ENCODE measurements at regions not wholly inside any gene's neighbourhood (a gene's known extent, or its start where the extent isn't known, plus 50 kb on each side); places are given as distances from the start of the nearest gene placed in this dataset.

- H3K27ac ChIP-seq (ENCODE audit: low read depth, low read length) = no peak overlapping the region
Measured at GRCh38 chr1:5709461-5709975, 282.7 kb downstream of the NPHP4 start.

DNA sequence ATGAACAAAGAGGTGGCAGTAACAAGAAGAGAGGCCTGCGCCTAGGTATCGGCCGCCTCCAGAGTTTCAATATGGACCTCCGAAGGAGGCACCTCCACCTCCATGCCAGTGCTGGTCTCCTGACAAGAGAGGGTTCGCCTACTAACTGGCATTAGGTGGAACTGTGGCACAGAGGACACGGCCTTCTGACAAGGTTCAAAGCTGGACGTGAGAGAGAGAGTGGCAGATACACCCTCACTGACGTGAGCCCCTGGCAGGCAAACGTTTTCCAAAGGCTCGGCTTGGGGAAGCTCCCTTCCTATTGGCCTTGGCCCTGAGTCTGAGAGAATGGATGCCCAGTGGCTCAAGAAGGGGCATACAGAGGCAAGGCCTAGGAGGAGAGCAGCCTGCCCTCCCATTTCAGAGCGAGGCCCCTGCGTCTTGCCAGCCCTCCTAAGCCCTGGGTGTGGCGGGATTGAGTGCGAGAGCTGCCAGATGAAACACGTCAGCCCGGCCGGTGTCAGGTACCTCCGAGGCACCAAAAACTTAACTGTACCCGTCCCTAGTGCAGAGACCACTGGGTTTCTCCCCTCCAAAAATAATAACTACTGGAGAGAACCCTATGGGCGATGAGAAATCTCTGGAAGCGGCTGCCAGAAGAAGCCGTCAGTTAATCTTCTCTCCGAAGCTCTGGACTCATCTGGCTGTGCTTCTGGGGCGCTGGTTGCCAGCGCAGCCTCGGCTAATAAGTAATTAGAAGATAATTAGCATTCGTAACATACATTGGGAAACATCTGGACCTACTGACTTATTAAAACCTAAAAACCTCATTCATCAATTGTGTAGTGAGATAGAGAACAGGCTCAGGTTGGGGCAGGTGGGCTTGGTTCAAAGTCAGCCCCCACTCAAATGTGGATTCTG is 283.6 kb downstream of the NPHP4 start:
- Histone ChIP-seq H3K4me1 (ENCODE audit: control insufficient read depth, insufficient read depth, low read length) (no peaks in the 10 kb centered on the region), H3K9me3 (ENCODE audit: control insufficient read depth, insufficient read depth, low read depth, low read length) (peaks cover under 1% of the 10 kb centered on the region; the same call in 1 of the 2 replicates), H3K4me3 (ENCODE audit: low read depth, low read length) (no peak overlapping the region), H3K27me3 (ENCODE audit: control insufficient read depth, insufficient read depth, low read length) (no peaks in the 10 kb centered on the region), H3K9ac (ENCODE audit: low read length) (no peak overlapping the region), H3K36me3 (ENCODE audit: control insufficient read depth, insufficient read depth, low read length) (no peaks in the 10 kb centered on the region), H3K27ac (ENCODE audit: low read depth, low read length) (no peak overlapping the region)

More at GRCh38 chr1:5709461-5709975, 282.7 kb downstream of the NPHP4 start:
- Histone ChIP-seq H3K4me1 (ENCODE audit: control insufficient read depth, insufficient read depth, low read length) (no peaks in the 10 kb centered on the region), H3K36me3 (ENCODE audit: control insufficient read depth, insufficient read depth, low read length) (no peaks in the 10 kb centered on the region), H3K27me3 (ENCODE audit: control insufficient read depth, insufficient read depth, low read length) (no peaks in the 10 kb centered on the region), H3K9ac (ENCODE audit: low read length) (no peak overlapping the region), H3K9me3 (ENCODE audit: control insufficient read depth, insufficient read depth, low read depth, low read length) (peaks cover 6% of the 10 kb centered on the region; the same call in 1 of the 2 replicates), H3K4me3 (ENCODE audit: low read depth, low read length) (no peak overlapping the region)

GRCh38 chr1:5707566-5708345 is 284.5 kb downstream of the NPHP4 start:
- Histone ChIP-seq H3K27ac (ENCODE audit: low read depth, low read length) (no peak overlapping the region), H3K27me3 (ENCODE audit: control insufficient read depth, insufficient read depth, low read length) (no peaks in the 10 kb centered on the region), H3K9ac (ENCODE audit: low read length) (no peak overlapping the region), H3K4me1 (ENCODE audit: control insufficient read depth, insufficient read depth, low read length) (no peaks in the 10 kb centered on the region), H3K9me3 (ENCODE audit: control insufficient read depth, insufficient read depth, low read depth, low read length) (no peaks in the 10 kb centered on the region), H3K36me3 (ENCODE audit: control insufficient read depth, insufficient read depth, low read length) (no peaks in the 10 kb centered on the region), H3K4me3 (ENCODE audit: low read depth, low read length) (no peak overlapping the region)

- no peaks in the 10 kb centered on the region for H3K4me1 ChIP-seq (ENCODE audit: control insufficient read depth, insufficient read depth, low read length)
- H3K9me3 ChIP-seq (ENCODE audit: control insufficient read depth, insufficient read depth, low read depth, low read length) = no peaks in the 10 kb centered on the region
- no peak overlapping the region for H3K4me3 ChIP-seq (ENCODE audit: low read depth, low read length)
- no peak overlapping the region for H3K27ac ChIP-seq (ENCODE audit: low read depth, low read length)
- H3K9ac ChIP-seq (ENCODE audit: low read length) = no peak overlapping the region
- no peaks in the 10 kb centered on the region for H3K36me3 ChIP-seq (ENCODE audit: control insufficient read depth, insufficient read depth, low read length)
- H3K27me3 ChIP-seq (ENCODE audit: control insufficient read depth, insufficient read depth, low read length) = no peaks in the 10 kb centered on the region
Measured at GRCh38 chr1:5706239-5706638, 286.0 kb downstream of the NPHP4 start.

GRCh38 chr1:5705751-5706150 is 286.5 kb downstream of the NPHP4 start:
- H3K4me3 ChIP-seq (ENCODE audit: low read depth, low read length) = no peak overlapping the region
- H3K9me3 ChIP-seq (ENCODE audit: control insufficient read depth, insufficient read depth, low read depth, low read length) = no peaks in the 10 kb centered on the region
- no peaks in the 10 kb centered on the region for H3K36me3 ChIP-seq (ENCODE audit: control insufficient read depth, insufficient read depth, low read length)
- no peak overlapping the region for H3K27ac ChIP-seq (ENCODE audit: low read depth, low read length)
- H3K4me1 ChIP-seq (ENCODE audit: control insufficient read depth, insufficient read depth, low read length) = no peaks in the 10 kb centered on the region
- no peaks in the 10 kb centered on the region for H3K27me3 ChIP-seq (ENCODE audit: control insufficient read depth, insufficient read depth, low read length)
- no peak overlapping the region for H3K9ac ChIP-seq (ENCODE audit: low read length)

DNA sequence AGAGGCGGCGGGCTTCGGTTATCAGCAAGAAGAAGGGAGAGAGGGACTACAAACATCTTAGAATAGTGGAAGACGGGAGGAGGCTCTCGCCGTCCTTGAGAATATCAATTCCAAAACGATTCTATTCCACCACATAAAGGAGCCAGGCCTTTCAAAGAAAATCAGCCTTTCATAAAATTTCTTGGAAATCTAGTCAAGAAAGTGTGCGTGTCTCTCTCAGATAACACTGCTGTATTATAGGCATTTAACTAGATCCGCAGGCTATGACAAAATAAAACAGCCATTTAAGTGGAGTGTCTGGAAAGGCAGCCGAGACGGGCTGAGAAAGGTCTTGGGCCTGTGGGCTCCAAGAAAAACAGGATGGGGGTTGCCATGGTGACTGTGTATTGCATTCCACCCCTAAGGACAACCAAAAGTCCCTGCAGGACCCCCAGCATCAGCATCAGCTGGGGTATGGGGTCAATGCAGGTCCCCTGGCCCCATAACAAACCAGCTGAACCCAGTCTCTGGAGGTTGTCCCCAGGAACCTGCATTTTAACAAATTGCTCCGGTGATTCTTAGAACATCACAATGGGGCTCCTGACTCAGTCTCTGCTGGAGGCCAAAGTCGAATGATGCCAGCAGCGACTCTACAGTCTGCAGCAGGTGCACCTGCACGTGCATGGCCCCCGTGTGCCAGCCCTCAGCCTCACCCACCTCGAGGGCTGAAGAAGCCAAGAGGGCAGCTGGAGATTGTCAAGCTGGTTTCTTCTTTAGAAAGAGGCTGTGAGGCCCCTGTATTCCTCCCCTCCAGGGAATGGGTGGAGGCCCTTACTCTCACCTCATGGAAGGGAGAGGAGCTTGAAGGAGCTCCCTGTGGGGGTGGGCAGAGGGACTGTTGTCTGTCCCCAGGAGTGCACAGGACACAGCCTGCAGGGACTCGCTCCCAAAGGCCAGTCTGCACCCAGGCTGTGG is 287.4 kb downstream of the NPHP4 start:
- Histone ChIP-seq H3K9me3 (ENCODE audit: control insufficient read depth, insufficient read depth, low read depth, low read length) (0 out of 2 replicates have a peak, but pooled peaks cover 3% of the 10 kb centered on the region), H3K9ac (ENCODE audit: low read length) (no peak overlapping the region)

GRCh38 chr1:5701642-5702041 is 290.6 kb downstream of the NPHP4 start:
- no peaks in the 10 kb centered on the region for H3K4me1 ChIP-seq (ENCODE audit: control insufficient read depth, insufficient read depth, low read length)
- H3K27me3 ChIP-seq (ENCODE audit: control insufficient read depth, insufficient read depth, low read length) = no peaks in the 10 kb centered on the region
- H3K36me3 ChIP-seq (ENCODE audit: control insufficient read depth, insufficient read depth, low read length) = no peaks in the 10 kb centered on the region
- no peak overlapping the region for H3K4me3 ChIP-seq (ENCODE audit: low read depth, low read length)
- no peak overlapping the region for H3K9ac ChIP-seq (ENCODE audit: low read length)
- no peak overlapping the region for H3K27ac ChIP-seq (ENCODE audit: low read depth, low read length)
- 0 out of 2 replicates have a peak, but pooled peaks cover 3% of the 10 kb centered on the region for H3K9me3 ChIP-seq (ENCODE audit: control insufficient read depth, insufficient read depth, low read depth, low read length)

More for the DNA sequence above, 287.4 kb downstream of the NPHP4 start:
- Histone ChIP-seq H3K4me3 (ENCODE audit: low read depth, low read length) (no peak overlapping the region), H3K27me3 (ENCODE audit: control insufficient read depth, insufficient read depth, low read length) (no peaks in the 10 kb centered on the region), H3K36me3 (ENCODE audit: control insufficient read depth, insufficient read depth, low read length) (no peaks in the 10 kb centered on the region), H3K27ac (ENCODE audit: low read depth, low read length) (no peak overlapping the region), H3K4me1 (ENCODE audit: control insufficient read depth, insufficient read depth, low read length) (no peaks in the 10 kb centered on the region)

DNA sequence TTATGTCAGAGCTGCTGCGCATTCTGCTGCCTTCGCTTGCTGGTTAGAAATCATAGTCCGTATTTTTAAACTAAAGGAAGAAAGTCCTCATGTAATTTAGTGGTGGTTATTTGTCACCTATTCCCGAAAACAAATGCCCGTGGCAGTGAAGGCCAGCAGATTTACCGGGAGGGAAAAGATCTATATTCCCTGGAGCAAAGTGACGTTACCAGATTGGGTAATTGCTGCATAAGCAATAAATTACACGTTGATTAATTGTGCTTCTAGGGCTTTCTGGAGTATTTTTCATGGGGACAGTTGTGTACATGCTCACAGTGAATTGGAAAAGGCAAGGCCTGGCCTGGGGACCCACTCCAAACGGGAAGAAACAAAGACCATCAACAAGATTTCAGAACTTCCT is 298.7 kb downstream of the NPHP4 start:
- Histone ChIP-seq H3K36me3 (ENCODE audit: control insufficient read depth, insufficient read depth, low read length) (no peaks in the 10 kb centered on the region), H3K9me3 (ENCODE audit: control insufficient read depth, insufficient read depth, low read depth, low read length) (no peaks in the 10 kb centered on the region), H3K27ac (ENCODE audit: low read depth, low read length) (no peak overlapping the region), H3K27me3 (ENCODE audit: control insufficient read depth, insufficient read depth, low read length) (no peaks in the 10 kb centered on the region), H3K4me3 (ENCODE audit: low read depth, low read length) (no peak overlapping the region), H3K4me1 (ENCODE audit: control insufficient read depth, insufficient read depth, low read length) (peaks cover 24% of the 10 kb centered on the region; the same call in 1 of the 2 replicates), H3K9ac (ENCODE audit: low read length) (no peak overlapping the region)

DNA sequence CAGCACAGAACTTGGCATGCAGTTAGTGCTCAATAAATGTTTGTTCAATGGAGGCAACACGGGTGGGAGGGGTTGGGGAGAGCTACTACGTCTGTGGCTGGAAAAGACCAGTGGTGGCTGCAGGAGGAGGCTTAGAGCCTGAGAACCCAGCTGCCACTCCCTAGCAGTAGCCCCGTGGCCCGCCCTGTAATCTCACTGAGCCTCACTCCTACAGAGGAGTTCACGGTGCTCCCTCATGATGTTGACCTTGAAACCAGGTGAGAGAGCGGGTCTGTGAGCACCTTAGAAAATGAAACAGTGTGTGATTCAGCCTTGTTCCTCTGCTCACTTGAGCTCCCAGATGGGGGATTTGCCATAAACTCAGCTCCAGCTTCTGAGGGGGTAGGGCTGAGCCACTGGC is 299.6 kb downstream of the NPHP4 start:
- no peaks in the 10 kb centered on the region for H3K36me3 ChIP-seq (ENCODE audit: control insufficient read depth, insufficient read depth, low read length)
- no peaks in the 10 kb centered on the region for H3K27me3 ChIP-seq (ENCODE audit: control insufficient read depth, insufficient read depth, low read length)
- peaks cover 25% of the 10 kb centered on the region; the same call in 1 of the 2 replicates for H3K4me1 ChIP-seq (ENCODE audit: control insufficient read depth, insufficient read depth, low read length)
- H3K4me3 ChIP-seq (ENCODE audit: low read depth, low read length) = no peak overlapping the region
- no peak overlapping the region for H3K27ac ChIP-seq (ENCODE audit: low read depth, low read length)
- H3K9ac ChIP-seq (ENCODE audit: low read length) = no peak overlapping the region
- H3K9me3 ChIP-seq (ENCODE audit: control insufficient read depth, insufficient read depth, low read depth, low read length) = no peaks in the 10 kb centered on the region

GRCh38 chr1:5691795-5692509 is 300.3 kb downstream of the NPHP4 start:
- no peaks in the 10 kb centered on the region for H3K27me3 ChIP-seq (ENCODE audit: control insufficient read depth, insufficient read depth, low read length)
- H3K4me1 ChIP-seq (ENCODE audit: control insufficient read depth, insufficient read depth, low read length) = peaks cover 25% of the 10 kb centered on the region; the same call in 1 of the 2 replicates
- H3K4me3 ChIP-seq (ENCODE audit: low read depth, low read length) = no peak overlapping the region
- no peaks in the 10 kb centered on the region for H3K9me3 ChIP-seq (ENCODE audit: control insufficient read depth, insufficient read depth, low read depth, low read length)
- no peak overlapping the region for H3K27ac ChIP-seq (ENCODE audit: low read depth, low read length)
- H3K9ac ChIP-seq (ENCODE audit: low read length) = no peak overlapping the region
- no peaks in the 10 kb centered on the region for H3K36me3 ChIP-seq (ENCODE audit: control insufficient read depth, insufficient read depth, low read length)

All from HUES6 (cell line).